Activated B cell treated with CpG ODN at 0.5 μM for 24 hours (primary cell): ENCODE measurements at regions not wholly inside any gene's neighbourhood (a gene's known extent, or its start where the extent isn't known, plus 50 kb on each side); places are given as distances from the start of the nearest gene placed in this dataset.

ENCODE experiments used
- ATAC-seq: fragments of 200-7000 bp; cut with Tn5 transposase; one replicate; pipeline ENCODE4 v1.10.0; 2021; ENCODE audit warnings: low read depth, mild to moderate bottlenecking, moderate library complexity
- CTCF ChIA-PET: fragments of 350-600 bp; sonication (Branson Sonifier 250); formaldehyde crosslinking; loops from one replicate; lab custom pipeline; 2021; ENCODE audit warnings: antibody characterized with exemption; lab: Charles Lee
- POLR2A ChIA-PET: fragments of 350-600 bp; sonication (Branson Sonifier 250); formaldehyde crosslinking; loops from one replicate; lab custom pipeline; 2021; ENCODE audit warnings: antibody characterized with exemption; lab: Charles Lee
- DNase-seq: peaks from one replicate; pipeline ENCODE4 v3.0.0; 2022
- H3K27ac Mint-ChIP-seq: one replicate; pipeline ENCODE4 v1.8.0; 2020; ENCODE audit warnings: mixed read lengths
- H3K27me3 Mint-ChIP-seq: one replicate; pipeline ENCODE4 v1.8.0; 2021; ENCODE audit warnings: mixed read lengths
- H3K36me3 Mint-ChIP-seq: one replicate; pipeline ENCODE4 v1.8.0; 2021; ENCODE audit warnings: low read depth, mixed read lengths
- H3K4me1 Mint-ChIP-seq: one replicate; pipeline ENCODE4 v1.8.0; 2021; ENCODE audit warnings: mixed read lengths
- H3K4me3 Mint-ChIP-seq: one replicate; pipeline ENCODE4 v1.8.0; 2020; ENCODE audit warnings: mild to moderate bottlenecking, mixed read lengths
- H3K9me3 Mint-ChIP-seq: one replicate; pipeline ENCODE4 v1.8.0; 2020; ENCODE audit warnings: mixed read lengths
- CTCF ChIP-seq: fragments of 200-600 bp; IDR thresholded peaks from one replicate; pipeline ENCODE4 v1.8.0; 2022; ENCODE audit warnings: antibody characterized with exemption, mild to moderate bottlenecking
- intact Hi-C: fragments of 100-400 bp; cut with micrococcal nuclease; formaldehyde crosslinking; loops from one replicate; pipeline ENCODE4 v1.15.1; 2024

GRCh38 chr18:42533616-42534015 is 578.6 kb downstream of the PIK3C3 start:
- Mint-ChIP-seq H3K4me1 (no peaks in the 10 kb centered on the region), H3K9me3 (peaks cover 5% of the 10 kb centered on the region), H3K36me3 (no peaks in the 10 kb centered on the region), H3K4me3 (no peak overlapping the region), H3K27ac (no peak overlapping the region), H3K27me3 (no peaks in the 10 kb centered on the region)
- intact Hi-C loops = no loop called here
- ChIA-PET CTCF (no interaction called here), POLR2A (no interaction called here)
- TF ChIP-seq CTCF = no peak
- ATAC-seq (no peak), DNase-seq (no peak)

- H3K4me3 Mint-ChIP-seq = no peak overlapping the region
- no peaks in the 10 kb centered on the region for H3K36me3 Mint-ChIP-seq
- intact Hi-C loops = no loop called here
- TF ChIP-seq CTCF = no peak
- ATAC-seq (no peak), DNase-seq (no peak)
- ChIA-PET CTCF (no interaction called here), POLR2A (no interaction called here)
- no peaks in the 10 kb centered on the region for H3K9me3 Mint-ChIP-seq
- no peaks in the 10 kb centered on the region for H3K4me1 Mint-ChIP-seq
- no peak overlapping the region for H3K27ac Mint-ChIP-seq
- no peaks in the 10 kb centered on the region for H3K27me3 Mint-ChIP-seq
Observed at GRCh38 chr18:42534313-42534712, 579.3 kb downstream of the PIK3C3 start.

- Mint-ChIP-seq H3K27me3 (no peaks in the 10 kb centered on the region), H3K4me1 (no peaks in the 10 kb centered on the region), H3K4me3 (no peak overlapping the region), H3K36me3 (no peaks in the 10 kb centered on the region), H3K9me3 (no peaks in the 10 kb centered on the region), H3K27ac (no peak overlapping the region)
- POLR2A ChIA-PET = no interaction called here
- CTCF ChIA-PET = no interaction called here
- intact Hi-C loops = no loop called here
- no peak for ATAC-seq
- TF ChIP-seq CTCF = no peak
- no peak for DNase-seq
Observed at GRCh38 chr18:42536442-42536841, 579.0 kb downstream of the RIT2 start.

- Mint-ChIP-seq H3K36me3 (no peaks in the 10 kb centered on the region), H3K4me3 (no peak overlapping the region), H3K4me1 (no peaks in the 10 kb centered on the region), H3K9me3 (no peaks in the 10 kb centered on the region), H3K27ac (no peak overlapping the region), H3K27me3 (no peaks in the 10 kb centered on the region)
- ChIA-PET CTCF (no interaction called here), POLR2A (no interaction called here)
- intact Hi-C loops = no loop called here
- no peak for TF ChIP-seq CTCF
- DNase-seq (no peak), ATAC-seq (no peak)
Observed at GRCh38 chr18:42537291-42537690, 578.2 kb downstream of the RIT2 start.

GRCh38 chr18:42544901-42545300 is 570.6 kb downstream of the RIT2 start:
- Mint-ChIP-seq H3K4me1 (no peaks in the 10 kb centered on the region), H3K36me3 (no peaks in the 10 kb centered on the region), H3K4me3 (no peak overlapping the region), H3K27ac (no peak overlapping the region), H3K27me3 (no peaks in the 10 kb centered on the region), H3K9me3 (peaks cover 2% of the 10 kb centered on the region)
- TF ChIP-seq CTCF = no peak
- ChIA-PET POLR2A (no interaction called here), CTCF (no interaction called here)
- ATAC-seq (no peak), DNase-seq (no peak)
- intact Hi-C loops = no loop called here
